Activated CD8-positive, alpha-beta memory T cell treated with anti-CD3 and anti-CD28 coated beads for 24 hours (primary cell): ENCODE measurements at regions not wholly inside any gene's neighbourhood (a gene's known extent, or its start where the extent isn't known, plus 50 kb on each side); places are given as distances from the start of the nearest gene placed in this dataset.

Experiments
- DNase-seq: peaks from one replicate; pipeline ENCODE4 v3.0.0-alpha.2; 2020

DNA sequence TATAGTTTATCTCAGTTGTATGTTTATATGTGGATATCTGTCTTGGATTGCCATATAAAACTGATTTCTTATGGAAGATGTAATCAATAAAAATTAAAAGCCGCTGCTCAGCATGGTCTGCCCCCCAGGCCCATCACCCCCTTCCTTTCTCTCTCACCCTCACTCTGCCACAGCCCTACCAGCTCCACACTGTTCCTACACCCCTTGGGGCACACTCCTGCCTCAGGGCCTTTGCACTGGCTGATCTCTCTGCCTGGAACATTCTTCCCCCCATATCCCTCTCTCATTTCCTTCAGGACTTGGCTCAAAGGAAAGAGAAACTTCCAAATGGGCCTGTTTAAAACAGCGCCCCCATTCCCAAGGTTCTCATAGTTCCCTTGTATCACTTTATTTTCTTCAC lies 63.1 kb downstream of the LRRC32 start:
- peak; percentile 33 for DNase-seq

DNA sequence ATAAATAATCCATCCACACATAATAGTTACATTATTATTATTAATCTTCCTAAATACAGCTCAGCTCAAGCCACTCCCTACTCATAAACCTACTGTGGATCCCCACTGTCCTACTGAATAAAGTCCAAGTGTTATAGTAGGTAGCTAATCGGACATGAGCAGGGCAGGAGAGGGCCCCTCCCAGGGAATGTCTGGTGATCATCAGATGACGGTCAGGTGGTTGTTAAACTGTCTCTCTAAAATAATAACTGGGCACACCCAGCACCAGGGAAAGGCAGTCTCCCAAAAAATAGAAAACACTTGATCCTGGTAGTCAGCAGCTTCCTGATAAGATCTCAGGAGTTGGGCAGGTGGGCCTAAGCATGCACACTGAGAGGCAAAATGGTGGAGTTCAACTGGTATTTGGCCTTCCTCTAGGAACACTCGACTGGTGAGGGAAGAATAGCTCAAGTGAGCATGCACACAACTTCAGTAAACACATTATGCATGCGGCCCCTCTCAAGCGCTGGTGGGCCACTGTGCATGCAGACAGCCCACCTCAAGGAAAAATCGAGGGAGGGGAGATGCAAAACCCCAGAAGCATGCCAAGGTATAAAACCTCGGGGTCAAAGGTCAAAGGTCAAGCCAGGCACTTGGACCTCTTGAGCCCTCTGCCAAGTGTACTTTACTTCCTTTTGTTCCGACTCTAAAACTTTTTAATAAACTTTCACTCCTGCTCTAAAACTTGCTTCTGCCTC lies 65.0 kb downstream of the LRRC32 start:
- peak; percentile 40 for DNase-seq

DNA sequence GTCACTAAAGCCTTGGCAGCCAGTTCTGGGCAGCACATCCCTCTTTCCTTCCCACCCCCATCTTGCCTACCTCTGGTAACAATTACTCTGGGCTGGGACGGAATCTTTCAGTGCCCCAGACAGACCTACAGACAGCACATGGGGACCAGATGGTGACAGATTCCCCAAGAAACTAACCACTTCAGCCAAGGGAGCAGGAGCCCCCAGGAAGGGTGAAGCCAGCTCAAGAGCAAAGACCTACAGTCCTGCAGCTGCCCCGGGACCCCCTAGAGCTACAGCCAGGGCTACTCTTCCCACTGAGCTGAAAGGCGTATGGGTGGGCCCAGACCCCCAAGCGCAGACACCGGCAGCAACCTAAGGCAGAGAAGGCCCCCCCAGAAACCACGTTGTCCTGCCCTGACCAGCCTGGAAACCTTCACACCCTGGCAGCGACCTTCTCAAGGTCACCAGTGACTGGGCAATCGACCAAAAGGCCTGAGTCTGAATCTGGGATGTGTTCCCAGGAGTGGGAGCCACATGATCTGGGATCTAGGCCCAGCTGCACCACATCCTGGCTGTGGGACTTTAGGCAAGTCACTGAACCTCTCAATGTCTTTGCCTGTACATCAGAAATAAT lies 65.8 kb downstream of the LRRC32 start:
- peak; percentile 49 for DNase-seq

DNA sequence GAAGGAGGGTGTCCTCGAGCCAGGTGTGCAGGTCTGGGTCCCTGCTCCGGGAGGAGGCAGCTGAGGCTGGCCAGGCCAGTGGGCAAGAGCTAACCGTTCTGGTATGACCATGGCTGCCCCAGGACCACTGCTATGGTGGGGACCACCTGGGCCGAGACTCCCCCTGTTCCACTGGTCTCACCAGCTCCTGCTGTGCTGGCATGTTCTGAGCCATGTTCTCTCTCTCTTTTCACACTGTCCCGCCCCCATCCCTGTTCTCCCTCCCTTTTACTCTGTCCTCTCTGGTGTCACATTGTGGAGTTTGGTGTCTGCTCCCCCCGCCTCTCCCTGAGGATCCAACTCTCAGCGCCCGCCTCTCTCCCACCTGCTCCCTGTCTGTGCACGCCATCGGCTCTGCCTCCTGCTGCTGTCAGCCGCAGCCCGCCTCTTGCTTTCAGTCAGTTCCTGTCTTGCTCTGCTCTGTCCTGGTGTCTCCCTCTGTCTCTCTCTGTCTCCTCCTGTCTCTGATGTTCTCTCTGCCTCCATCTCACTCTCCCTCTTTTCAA lies 66.4 kb downstream of the LRRC32 start:
- no peak for DNase-seq

DNA sequence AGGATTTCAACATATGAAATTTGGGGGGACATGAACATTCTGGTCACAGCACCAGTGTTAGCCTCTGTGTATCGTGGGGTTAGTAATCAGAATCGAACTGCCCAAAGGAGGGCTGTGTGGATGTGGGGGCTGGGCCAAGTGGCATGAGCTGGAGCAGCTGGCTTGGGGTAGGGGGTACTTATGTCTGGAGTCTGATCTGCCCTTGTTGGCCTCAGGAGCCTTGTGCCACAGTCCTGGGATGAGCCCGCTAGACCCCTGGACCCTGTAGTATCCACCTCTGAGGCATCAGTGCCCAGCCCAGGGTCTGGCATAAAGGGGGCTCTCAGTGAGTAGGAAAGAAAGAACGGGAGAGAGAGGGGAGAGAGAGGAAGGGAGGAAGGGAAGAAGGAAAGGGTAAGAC lies 67.3 kb downstream of the LRRC32 start:
- peak; percentile 41 for DNase-seq
